HG03565 (cell line): ENCODE measurements at regions not wholly inside any gene's neighbourhood (a gene's known extent, or its start where the extent isn't known, plus 50 kb on each side); places are given as distances from the start of the nearest gene placed in this dataset.

ENCODE experiments used
- ATAC-seq: cut with Tn5 transposase; IDR thresholded peaks from one replicate; pipeline ENCODE4 v1.9.1; 2021; ENCODE audit warnings: mild to moderate bottlenecking, moderate library complexity; ENCODE audit not compliant: unreplicated experiment

DNA sequence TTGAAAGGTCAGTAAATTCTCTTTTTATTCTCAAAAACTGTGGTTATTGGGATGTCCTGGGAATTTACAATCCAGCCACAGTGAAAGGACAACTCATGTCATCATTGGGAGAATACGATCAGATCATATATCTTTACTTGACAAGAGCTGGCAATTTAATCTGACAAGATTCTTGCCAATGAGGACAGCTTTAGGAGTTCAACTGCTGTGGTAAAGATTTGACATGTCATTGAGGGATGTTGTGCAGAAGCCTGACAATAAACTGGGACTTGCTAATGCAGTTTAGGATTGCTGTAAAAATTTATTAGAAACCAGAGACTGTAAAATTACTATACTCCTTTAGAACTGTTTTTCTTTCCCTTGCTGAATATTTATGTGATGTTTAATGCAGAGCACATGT, 1131.0 kb downstream of the MAT2B start:
- ATAC-seq: no peak

DNA sequence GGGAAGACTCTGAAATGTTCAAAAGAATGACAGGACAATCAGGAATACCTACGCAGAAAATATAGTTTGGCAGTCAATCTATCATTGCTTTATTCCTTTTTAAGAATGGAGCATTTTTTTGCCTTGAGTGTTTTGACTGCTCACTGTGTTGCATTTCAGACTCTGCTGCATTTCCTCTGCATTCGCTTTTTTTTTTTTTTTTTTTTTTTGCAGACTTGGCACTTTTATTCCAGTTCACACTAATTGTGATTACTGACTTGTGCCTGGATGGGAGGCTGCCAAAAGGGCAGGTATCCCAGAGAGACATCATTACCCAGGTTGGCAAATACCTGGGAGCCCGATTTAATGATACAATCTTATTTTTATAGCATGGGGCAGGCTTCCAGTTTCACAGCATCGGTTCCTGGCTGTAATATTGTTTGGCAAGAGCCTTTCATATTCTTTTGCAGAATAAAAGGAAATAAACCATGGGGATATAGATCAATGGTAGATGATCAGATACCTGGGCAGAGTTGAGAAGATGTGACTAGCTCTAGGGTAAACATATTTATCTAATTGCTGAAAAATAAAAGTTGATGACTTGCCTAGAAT, 1132.6 kb downstream of the MAT2B start:
- ATAC-seq: no peak

DNA sequence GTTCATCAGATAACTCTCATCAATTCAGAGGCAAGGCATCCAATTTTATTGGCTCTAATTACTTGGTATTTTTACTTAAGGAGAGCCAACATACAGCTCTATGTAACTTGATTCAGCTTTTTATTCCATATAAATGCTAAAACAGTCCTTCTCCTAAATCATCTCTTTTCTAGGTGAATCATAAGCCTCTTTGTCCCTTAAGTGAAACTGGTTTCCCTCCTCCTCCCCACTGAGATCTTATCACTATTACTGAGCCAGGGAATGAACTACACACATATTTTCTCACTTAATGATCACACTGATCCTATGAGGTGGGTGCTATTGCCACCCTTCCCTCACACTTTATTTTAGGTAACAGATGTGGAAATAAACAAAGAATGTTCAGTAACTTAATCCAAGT, 1143.8 kb downstream of the MAT2B start:
- ATAC-seq: no peak

DNA sequence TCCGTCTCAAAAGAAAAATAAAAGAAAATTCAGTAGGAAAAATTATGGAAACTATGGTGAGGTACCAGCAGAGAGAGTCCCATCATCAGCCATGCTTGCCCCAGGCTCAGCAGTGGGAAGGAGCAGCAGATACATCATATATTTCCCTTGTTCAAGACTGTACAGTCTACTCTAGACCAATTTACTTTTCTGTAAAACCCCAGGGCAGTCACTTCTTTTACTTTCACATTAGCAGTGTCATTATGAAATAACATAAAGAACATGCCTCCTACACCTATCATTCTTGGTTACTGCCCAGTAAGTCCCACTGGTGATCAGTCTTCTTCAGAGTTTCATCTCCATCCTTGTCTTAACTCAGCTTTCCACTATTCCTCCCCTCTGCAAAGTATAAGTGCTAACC, 1145.0 kb downstream of the MAT2B start:
- ATAC-seq: no peak

DNA sequence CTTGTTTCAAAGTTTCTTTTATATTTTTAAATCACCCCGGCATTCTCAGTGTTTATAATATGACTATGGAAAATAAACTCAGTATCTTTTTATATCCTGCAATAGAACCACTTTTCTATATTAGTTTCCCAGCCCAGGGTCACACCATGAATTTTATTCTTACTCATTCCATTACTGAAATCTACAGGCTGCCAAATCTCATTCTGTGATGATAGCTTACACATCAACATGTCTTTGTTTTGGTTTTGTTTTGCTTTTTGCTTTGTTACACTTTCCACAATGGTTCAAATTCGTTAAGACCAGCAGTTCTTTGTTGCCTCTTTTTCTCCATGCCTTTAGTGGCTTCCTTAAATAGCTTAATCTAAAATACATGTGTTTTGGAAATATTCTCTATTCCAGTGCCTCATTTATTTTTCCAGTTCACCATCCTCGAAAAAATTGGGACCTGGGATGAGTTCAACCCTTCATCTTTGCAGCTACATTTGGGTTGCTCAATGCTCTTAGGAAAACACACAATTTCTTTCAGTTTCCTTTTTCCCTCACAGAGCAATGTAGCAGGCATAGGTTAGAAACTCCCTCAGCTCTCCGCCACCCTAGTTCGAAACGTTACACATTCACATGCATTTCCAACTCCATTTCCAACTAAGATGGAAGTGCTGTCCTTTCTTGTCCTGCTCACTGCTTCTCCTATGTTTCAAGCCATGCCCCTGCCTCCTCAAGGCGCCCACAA, 1146.3 kb downstream of the MAT2B start:
- ATAC-seq: peak; percentile 46

DNA sequence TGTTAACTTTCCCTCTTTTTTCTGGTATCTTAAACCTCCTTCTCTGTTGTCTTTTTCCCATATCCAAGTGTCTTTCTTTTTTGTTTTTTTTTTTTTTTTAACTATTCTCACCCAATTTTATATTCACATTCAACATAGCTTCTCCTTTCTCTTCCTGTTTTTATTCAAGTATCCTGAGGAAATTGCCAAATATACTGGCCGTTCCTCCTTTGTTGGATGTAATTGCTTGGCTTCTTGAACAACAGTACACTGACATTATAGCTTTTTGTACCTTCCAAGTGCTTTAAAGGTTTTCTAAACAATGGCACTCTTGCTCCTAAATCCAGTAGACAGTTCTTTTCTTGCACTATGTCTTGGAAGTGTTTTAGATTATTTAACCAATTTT, 1146.8 kb downstream of the MAT2B start:
- ATAC-seq: no peak

DNA sequence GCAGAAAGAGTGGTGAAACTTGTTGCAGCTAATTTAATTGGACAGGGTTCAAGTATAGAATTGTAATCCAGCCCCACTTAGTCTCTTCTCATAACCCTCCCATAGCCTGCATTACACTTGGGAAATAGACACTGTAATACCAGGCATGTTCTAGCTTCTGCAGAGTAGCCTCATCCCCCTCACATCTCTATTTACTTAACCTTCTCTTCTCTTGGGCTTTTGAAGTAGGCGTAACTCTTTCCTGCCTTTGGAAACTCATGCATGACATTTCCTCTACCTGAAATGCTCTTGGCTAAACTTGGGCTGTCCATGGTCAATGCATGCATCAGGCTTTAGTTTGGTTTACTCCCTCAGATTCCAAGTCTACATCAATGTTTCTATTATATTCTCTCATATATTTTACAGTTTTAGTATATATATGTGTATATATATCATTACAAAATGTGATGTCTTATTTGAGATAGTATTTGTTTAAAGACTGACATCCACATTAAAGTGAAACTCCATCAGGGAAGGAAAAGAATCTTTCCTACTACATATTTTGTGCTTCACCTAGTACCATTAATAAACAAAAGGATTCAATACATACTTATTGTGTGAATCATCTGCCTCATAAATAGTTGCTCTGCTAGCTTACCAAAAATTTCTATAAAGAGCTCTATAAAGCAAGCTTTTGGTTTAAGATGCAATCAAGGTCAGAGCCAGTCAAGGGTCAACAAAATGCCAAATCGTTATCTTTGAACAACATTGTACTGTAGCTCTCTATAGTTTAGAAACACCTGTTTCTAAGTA, 1158.0 kb downstream of the MAT2B start:
- ATAC-seq: no peak

DNA sequence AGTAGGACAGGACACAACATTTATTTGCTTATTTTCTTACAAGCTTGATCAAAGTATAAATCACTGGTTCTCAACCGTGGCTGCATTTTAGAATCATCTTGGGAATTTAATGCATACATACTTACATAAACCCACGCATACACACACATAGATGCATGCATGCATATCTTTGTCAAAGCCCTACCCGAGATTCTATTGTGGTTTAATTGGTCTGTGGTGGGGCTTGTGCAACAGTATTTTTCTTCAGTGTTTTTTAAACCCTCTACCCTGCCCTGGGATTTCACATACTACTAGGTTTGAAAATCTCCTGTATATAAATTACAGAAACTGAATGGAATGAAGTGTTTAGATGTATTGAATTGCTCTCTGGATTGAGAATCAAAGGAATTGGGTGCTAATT, 1166.2 kb downstream of the MAT2B start:
- ATAC-seq: no peak

DNA sequence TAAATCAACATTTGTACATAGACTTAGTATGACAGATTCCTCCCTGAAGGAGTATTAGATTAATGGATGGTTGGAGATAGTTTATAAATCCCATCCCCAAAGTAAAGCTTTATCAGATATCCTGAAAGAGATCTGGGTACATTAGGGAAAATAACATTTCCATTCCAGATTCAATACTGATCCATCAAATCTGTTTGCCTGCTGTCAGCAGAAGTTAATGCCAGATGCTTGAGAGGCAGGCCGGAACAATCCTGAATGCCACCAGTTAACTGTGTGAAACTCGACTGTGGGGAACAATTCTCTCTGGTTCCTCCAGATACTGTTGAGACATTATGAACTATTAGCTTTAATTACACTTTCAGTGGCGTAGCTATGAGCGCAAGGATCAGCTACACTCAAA, 1166.8 kb downstream of the MAT2B start:
- ATAC-seq: no peak

DNA sequence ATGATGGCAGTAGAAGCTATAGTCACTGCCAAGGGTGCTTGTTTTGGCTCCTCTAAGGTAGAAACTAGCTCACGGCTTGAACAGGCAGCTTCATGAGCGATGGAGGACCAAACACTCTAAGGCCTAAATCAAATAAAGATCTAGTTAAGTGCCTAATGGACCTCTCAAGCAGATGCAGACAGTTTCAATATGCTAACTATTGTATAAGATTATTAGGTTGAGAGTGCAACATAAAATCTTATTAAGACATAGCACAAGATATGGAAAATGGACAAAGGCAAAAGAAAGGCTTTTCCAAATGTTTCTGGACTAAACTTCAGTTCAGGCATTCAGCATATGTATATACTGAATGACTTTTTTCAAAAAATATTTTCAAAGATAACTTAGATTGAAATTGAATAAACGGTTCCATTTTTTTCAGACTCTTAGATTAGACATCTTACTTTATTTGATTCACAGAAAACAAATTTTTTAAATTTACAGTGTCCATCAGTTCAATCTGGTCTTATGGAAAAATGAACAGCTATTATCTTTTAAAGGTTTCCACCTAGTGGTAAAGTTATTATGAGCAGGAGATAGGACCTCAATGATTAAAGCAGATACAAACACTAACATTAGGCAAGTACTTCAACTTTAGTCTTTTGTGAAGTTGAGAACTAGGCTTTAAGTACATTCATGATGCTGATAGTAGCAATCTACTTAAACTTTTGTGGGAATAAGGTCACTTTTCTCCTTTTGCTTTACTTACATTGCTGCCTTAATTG, 1167.7 kb downstream of the MAT2B start:
- peak; percentile 52 for ATAC-seq

DNA sequence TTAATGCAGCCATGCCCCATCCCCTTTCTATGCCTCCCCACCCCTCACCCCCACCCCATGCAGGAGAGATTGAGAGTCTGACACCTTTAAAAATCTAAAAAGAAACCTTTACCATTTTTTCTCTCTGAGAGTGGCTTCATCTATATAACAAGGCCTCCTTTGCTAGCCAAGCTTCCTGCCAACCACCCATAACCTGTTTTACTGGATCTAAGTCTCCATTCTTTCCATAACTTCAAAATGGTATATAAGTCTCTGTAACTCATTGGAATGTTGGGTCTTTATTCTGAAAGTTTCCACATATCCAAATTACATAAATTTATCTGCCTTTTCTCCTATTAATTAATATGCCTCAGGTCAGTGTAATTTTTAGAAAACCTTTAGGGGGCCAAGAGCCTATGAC, 1174.0 kb downstream of the MAT2B start:
- no peak for ATAC-seq

DNA sequence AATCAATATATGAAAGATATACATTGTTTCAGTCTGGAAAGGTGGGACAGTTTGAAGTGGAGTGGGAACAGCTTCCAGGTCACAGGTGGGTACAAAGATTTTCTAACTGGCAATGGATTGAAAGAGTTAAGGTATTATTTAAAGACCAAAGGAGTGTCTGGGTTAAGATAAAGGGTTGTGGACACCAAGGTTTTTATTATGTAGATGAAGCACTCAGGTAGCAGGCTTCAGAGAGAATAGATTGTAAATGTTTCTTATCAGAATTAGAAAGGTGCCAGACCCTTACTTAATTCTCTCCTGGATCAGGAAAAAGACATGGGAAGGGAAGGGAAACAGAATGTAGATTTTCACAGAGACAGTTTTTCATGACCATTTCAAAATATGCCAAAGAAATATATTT, 1174.8 kb downstream of the MAT2B start:
- ATAC-seq: no peak

DNA sequence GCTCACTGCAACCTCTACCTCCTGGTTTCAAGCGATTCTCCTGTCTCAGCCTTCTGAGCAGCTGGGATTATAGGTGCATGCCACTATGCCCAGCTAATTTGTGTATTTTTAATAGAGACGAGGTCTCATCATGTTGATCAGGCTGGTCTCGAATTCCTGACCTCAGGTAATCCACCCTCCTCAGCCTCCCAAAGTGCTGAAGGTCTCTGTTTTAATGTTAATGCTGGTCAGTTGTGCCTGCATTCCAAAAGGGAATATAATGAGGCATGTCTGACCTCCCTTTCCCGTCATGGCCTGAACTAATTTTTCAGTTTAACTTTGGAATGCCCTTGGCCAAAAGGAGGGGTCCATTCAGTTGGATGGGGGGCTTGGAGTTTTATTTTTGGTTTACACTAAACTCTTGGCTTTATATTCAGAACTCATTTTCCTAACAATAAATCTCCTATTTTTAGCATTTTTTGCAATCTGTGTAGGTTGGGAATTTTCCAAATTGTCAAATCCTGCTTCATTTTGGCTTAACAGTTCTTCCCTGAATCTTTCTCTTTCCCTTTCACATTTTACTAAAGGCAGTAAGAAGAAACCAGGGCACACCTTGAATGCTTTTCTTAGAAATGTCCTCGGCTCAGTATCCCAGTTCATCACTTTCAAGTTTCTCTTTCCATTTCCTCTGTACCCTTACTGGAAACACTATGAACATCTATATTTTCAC, 1175.5 kb downstream of the MAT2B start:
- ATAC-seq: no peak

DNA sequence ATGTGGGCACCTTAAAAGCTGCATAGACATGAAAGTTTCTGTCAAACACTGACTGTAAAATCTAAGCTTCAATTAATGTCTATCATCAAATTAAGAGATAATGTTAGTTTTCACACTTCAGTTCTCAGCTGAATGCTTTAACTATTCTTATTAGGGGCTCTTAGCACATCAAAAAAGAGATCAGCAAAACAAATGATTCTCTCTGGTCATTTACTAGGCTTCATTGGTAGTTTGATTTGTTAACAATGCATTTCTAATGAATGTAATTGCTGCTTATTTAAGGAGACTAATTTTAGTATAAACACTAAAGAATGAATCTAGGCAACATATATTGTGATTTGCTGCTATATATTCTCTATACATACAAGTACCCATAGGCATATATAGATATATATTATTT, 1182.0 kb downstream of the MAT2B start:
- ATAC-seq: no peak

DNA sequence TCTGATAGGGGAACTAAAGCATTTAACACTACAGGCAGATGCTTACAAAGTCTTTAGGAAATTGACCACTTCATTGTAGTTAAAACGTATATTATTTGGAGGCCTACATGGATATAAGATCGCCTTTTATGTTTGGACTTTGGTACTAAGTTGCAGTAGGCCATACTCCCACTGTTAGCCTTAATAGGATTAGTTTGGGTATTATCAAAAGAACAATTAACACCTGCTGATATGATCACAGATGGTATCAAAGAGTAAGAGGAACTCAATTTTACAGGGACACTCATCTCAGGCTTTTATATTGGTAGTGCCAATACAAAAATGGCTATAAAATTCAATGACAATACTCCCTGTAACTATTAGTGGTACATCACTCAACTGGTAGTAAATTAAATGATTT, 1183.0 kb downstream of the MAT2B start:
- ATAC-seq: no peak

DNA sequence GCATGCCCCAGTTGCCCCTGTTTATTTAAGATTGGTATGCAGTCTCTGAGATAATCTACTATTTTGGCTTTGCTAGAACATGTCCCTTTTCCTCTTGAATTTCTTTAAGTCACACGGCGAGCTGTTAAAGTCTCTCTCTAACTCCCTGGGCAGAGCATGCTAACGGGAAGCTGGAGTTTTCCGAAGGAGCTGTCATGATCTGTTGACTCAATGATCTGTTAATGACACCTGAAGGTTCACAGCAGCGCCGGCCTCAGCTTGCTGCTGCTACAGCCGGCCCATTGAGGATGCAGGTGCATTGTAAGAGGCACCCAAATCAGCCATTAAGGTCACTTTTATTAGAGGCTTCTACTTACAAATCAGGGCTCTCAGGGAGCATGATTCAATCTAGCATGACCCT, 1203.4 kb downstream of the MAT2B start:
- ATAC-seq: no peak

DNA sequence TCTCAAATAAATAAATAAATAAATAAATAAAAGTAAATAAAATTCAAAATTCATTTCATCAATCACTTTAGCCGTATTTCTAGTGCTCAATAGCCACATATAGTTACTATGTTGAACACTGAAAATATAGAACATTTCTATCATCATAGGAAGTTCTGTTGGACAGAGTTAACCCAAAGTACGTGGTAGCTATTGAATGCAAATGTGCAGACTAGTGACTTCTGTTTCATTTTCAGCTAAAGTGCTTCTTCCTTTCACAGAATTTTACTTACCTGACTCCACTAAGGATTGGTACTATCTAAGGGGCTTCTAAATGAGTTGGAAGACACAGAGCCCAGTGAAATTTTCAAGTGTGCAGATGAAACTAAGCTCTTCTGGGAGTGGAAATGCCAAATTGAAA, 1208.3 kb downstream of the MAT2B start:
- no peak for ATAC-seq

DNA sequence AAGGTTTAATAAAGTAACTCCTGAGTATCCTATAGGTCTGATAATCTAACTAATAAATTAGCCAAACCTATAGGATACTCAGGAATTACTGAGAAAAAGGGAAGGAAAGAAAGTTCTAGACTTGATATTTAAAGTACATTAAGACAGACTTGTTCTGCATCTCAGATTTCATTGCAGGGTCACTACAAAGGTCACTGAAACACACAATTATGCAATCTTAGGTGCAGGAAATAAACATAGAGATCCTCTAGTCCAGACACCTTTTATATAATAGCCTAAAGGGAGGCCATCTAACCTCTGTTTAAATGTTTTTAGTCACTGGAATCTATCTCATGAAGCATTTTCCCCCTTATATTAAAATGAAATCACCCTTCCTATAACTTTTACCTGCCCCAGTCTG, 1215.7 kb downstream of the MAT2B start:
- ATAC-seq: no peak

DNA sequence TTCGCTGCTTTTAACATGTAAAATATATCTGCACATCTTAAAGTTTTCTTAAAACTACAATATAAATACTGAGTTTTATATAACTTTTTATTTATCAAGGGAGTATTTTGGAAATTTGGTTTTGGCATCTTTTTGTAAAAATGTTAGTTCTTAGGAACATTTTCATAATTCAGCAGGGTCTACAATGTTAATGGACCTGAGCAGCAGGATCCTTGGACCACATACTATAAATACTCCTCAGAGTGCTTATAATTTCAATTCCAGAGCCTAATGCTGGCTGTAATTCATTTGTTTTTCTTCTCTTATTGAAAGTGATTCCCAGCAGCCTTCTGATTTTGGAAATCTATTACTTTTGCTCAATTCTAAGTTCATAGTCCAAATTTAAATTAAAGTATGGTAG, 1216.2 kb downstream of the MAT2B start:
- no peak for ATAC-seq

DNA sequence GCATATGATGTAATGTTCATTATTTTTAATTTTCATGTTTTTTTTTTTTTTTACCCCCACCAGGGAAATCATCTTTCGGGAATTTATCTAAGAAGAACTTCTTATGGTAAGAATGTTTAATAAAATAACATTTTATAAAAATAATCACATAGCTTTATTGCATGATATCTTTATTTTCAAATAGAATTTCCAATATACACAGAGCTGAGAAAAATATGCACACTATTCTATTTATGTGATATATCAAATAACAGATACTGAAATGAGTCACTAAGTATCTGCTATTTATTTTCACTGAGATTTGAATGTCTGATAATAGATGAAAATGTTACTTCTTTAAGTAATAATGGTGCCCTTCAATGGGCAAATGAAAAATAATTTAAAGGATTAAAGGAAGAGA, 1217.3 kb downstream of the MAT2B start:
- ATAC-seq: no peak

DNA sequence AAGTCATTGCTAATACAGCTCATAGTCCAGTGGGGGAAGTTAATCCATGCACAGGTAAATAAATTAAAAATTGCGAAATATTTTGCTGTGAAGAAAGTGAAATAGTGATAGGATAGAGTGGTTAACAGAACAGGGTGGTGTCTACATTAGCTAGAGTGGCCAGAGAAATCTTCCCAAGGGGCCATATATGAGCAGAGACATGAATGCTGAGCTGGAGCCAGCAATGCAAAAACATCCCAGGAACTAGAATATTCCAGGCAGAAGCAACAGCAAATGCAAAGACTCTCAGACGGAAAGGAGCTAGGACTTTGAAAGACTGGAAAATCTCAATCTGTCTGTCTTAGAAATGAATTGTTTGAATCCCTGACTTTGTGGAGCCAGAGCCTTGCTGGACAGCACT, 1221.6 kb downstream of the MAT2B start:
- no peak for ATAC-seq
